GM12875 (cell line): ENCODE measurements at regions not wholly inside any gene's neighbourhood (a gene's known extent, or its start where the extent isn't known, plus 50 kb on each side); places are given as distances from the start of the nearest gene placed in this dataset.

Source experiments
- H3K4me3 ChIP-seq: one replicate; pipeline ENCODE4 v1.5.1; 2011; ENCODE audit warnings: low read depth, low read length, control low read depth
- TF ChIP-seq, protein P1 (sequence below): IDR thresholded peaks from 2 replicates; pipeline ENCODE4 v1.5.1; 2011; ENCODE audit warnings: low read depth, mild to moderate bottlenecking, control low read depth, inconsistent platforms, low read length, moderate library complexity, borderline replicate concordance; ENCODE audit not compliant: insufficient read depth

DNA sequence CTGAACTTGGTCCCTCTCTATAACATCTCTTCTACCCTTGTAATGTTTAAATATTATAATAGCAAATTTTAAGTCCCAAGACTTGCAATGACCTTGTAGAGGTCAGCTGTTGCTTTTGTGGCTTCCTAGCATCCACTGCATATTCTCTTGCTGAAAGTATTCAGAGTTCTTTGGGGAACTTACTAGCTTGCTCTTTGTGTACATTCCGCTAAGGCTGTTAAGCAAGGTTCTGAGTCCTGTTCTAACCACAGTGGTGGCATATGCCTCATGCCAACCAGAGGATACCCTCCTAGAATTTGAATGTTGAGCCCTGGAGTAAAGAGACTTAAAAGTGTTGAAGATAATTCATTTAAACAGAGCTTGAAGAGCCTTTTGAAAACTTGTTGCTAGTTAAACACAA, 570.9 kb downstream of the TLE1 start:
- TF ChIP-seq, protein P1, sequence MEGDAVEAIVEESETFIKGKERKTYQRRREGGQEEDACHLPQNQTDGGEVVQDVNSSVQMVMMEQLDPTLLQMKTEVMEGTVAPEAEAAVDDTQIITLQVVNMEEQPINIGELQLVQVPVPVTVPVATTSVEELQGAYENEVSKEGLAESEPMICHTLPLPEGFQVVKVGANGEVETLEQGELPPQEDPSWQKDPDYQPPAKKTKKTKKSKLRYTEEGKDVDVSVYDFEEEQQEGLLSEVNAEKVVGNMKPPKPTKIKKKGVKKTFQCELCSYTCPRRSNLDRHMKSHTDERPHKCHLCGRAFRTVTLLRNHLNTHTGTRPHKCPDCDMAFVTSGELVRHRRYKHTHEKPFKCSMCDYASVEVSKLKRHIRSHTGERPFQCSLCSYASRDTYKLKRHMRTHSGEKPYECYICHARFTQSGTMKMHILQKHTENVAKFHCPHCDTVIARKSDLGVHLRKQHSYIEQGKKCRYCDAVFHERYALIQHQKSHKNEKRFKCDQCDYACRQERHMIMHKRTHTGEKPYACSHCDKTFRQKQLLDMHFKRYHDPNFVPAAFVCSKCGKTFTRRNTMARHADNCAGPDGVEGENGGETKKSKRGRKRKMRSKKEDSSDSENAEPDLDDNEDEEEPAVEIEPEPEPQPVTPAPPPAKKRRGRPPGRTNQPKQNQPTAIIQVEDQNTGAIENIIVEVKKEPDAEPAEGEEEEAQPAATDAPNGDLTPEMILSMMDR, result no peak
- H3K4me3 ChIP-seq, result no peak overlapping the region

DNA sequence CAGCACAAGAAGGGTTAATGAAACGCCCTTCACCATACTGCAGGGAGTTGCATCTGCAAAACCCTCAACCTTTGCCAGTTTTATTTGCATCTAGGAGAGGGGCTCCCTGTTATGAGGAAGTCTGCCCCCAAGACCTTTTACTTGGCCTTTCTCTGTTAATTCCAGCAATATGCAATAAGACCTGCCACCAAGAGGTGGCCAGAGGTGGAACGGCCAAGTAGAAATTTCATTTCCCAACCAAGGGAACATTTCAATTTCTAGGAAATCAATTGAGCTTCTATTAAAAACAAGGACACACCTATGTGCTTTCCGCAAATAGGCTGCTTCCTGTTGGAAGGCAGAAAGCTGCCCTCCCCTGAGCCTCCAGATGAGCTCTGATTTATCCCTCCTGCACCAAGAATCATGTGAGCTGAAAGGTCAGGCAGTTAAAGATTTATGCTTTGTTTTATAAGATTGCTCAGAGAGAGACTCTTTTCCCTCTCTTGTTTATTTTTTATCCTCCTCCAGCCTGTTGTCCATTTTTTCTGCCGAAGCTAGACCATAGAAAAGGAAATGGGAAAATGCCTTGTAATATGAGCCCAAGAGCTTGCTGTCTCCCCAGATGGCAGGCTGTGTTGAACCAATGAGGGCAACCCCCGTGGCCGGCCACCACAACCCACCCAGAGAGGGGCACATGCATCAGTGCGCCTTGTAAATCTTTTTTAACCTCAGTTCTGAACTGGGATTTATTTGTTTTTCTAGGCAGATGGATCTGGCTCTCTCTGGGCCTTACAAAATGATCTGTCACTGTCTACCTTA, 572.8 kb downstream of the TLE1 start:
- no peak overlapping the region for H3K4me3 ChIP-seq
- TF ChIP-seq, protein P1, result no peak

DNA sequence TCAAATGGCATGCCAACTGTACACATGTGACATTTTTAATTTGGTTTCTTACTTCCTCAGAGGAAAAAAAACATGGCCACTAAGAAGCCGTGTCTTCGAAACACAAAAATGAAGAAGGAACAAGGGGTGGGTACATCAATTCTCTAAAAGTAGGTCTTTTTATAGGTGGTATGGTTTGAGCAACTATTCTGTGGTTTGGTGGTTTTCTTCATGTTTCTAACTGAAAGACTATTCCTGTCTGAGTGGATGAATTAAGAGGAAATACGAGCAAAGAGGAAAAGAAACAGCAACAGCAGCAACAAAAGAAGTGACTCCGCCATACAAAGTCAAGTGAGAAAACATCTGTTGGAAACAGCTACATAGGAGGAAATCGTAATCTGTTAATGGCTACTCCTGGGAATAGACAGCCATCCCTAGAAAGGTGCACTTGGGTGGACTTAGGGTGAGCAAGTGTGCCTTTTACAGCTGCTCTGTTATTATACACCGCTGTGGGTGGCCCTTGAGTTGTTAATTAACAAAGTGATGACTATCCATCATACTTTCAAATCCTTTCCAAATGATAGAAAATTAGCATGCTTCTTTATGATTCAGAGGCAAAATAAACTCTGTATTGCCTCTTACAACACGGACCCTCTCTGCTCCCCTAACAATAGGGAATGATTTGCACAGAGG, 575.8 kb downstream of the TLE1 start:
- H3K4me3 ChIP-seq, result no peak overlapping the region
- TF ChIP-seq, protein P1, result no peak

DNA sequence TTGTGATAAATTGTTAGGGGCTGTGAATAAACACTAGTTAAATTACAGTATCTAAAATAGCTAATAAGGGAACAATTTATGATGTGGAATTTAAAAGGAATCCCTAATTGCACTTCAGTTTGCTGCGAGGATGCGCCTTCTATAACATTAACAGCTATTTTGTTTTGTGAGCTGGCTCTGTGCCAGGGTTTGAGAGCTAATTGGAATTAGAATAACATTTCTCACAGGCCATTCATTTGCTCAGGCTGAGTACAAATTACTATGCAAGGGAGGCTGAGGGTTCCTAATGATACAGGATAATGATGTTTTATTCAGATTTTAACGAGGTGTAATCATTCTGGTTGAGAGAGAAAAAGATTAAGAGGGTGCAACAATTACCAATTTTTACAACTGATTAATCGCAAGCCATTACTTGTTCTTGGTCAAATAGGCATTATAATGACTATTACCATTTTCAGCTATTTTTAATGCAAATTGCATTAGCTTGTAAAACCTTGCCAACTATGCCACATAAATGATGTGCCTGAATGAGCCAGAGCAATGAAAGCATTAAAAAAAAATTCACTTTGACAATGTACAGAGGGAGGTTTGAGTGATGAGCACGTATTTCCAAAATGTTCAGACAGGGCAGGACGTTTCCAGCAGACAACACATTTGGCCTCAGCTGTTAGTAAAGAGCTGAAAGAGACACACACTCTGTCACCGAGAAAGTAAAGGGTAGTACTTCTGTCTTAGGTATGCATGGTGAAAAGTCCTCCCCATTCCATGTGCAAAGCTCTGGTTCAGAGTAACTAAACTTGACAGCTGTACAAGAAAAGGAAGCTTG, 576.5 kb downstream of the TLE1 start:
- TF ChIP-seq, protein P1, result no peak
- no peak overlapping the region for H3K4me3 ChIP-seq

DNA sequence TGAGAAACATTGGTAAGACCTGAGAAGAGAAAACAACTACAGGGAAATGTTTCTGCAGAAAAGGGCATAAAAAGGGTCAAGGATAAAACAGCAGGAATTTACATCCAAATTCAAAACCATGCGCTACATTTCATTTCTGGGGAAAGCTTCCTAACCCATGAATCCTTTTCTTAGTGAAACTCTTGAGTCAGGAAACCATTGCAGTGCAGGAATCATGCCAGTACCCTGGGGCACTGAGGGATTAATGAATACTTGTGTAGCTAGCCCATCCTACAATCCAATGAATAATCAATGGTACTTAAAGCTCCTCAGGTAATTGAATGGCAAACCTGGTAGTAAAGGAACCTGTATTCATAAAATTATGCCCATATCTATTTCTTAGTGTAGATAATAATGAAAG, 580.5 kb downstream of the TLE1 start:
- no peak overlapping the region for H3K4me3 ChIP-seq
- TF ChIP-seq, protein P1, result no peak

DNA sequence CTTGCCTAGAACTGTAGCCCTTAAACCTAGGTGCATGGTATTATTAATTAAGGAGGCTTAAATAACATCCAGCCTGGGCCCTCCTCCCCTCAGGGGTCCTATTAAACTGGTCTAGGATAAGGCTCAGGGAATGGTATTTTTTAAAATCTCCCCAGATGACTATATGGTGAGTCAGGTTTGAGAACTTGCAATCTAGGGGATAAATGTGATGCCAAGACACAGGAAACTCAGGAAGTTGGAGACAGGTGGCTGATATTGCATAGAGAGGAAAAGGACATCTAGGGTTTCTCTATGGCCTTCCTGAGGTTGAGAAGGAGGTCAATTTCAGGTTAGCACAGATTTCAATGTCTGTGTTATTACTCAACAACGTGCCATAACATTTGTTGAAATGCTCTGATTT, 581.0 kb downstream of the TLE1 start:
- TF ChIP-seq, protein P1, result no peak
- no peak overlapping the region for H3K4me3 ChIP-seq
